ENCODE measurements at regions not wholly inside any gene's neighbourhood (a gene's known extent, or its start where the extent isn't known, plus 50 kb on each side); places are given as distances from the start of the nearest gene placed in this dataset.

DNA sequence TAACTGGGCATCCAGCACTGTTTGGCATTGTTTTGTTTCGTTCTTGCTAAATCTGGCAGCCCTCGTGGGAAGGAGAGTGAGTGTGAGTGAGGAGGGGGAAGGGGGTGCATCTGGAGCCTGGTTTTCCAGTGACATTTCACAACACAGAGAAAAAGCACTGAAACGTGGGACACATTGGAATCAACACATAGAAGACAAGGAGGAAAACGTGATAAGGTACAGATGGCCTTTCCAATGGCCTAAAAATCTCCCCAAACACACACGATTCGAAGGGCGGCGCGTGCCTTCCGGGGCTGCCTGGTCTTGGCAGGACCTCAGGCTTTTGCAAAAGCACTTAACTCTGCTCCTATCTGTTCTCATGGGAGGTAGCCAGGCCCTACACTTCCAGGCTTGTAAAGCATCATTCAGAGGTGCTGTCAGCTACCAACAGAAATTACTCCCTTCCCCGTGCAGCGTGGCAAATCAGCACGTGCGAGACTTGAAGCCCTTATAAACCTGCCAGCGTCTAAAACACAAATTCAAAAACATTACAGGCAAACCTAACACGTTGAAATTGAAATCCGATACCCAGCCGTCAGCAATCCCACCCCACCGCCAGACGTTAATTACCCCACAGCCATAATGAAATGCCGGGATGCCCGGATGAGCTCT is 129.4 kb downstream of the OLFM1 start:
- no peak overlapping the region for H3K4me3 ChIP-seq (ENCODE audit: low read length)
- DNase-seq (ENCODE audit: low read depth, low spot score): no peak

DNA sequence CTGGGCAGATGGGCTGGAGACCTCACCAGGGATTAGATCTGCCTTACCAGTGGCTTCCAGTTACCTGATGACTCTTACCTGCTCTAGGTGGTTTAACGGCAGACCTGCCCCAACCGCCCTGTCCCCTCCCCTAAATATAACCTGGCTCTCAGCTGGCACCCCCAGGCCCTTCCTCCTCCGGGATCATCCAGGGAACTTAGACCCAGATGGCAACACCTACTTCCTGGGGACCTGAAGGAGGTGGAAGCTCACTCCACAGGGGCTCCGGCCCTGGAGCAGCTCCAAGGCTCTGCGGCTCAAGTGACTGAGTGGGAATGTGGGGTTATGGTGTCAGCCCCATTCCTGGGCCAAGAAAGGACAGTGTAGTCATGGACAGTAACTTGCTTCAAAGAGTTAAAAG is 130.4 kb downstream of the OLFM1 start:
- no peak for DNase-seq (ENCODE audit: low read depth, low spot score)
- no peak overlapping the region for H3K4me3 ChIP-seq (ENCODE audit: low read length)

DNA sequence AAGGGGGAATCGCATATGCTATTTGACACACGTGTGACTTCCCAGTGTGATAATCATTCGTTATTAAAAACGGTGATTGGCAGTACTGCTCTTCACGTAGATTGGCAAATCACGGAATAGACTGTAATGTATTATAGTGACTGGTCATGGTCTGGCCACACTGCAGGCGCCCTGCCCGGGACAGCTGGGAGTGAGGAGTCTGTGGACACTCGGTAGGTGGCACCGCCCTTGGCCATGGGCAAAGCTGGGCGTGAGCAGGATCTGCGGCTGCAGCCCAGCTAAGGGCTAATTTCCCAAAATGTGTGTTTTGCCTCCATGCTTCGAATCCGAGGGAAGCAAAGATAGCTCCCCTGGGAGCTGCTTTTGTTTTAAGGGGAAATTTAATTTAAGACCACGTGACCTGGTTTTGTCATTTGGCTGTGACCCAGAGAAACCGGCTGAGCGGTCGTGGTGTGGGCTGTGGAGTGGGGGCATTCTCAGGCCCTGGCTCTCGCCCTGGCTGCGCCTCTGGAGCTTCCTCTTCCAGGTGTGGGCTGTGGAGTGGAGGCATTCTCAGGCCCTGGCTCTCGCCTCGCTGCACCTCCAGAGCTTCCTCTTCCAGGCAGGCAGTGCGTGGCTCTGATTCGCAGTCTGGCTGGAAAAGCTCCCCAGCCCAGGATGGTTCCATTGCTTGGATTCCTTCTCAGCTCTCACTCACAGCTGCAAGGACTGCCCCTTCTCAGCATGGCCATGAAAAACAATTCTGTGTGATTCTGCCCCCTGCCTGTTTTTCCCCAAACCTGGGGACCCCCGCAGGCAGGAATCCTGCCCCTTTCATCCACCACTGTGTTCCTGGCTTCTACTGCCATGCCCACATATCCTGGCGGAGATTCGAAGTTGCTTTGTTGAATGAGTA is 131.1 kb downstream of the OLFM1 start:
- H3K4me3 ChIP-seq (ENCODE audit: low read length): no peak overlapping the region
- DNase-seq (ENCODE audit: low read depth, low spot score): no peak

DNA sequence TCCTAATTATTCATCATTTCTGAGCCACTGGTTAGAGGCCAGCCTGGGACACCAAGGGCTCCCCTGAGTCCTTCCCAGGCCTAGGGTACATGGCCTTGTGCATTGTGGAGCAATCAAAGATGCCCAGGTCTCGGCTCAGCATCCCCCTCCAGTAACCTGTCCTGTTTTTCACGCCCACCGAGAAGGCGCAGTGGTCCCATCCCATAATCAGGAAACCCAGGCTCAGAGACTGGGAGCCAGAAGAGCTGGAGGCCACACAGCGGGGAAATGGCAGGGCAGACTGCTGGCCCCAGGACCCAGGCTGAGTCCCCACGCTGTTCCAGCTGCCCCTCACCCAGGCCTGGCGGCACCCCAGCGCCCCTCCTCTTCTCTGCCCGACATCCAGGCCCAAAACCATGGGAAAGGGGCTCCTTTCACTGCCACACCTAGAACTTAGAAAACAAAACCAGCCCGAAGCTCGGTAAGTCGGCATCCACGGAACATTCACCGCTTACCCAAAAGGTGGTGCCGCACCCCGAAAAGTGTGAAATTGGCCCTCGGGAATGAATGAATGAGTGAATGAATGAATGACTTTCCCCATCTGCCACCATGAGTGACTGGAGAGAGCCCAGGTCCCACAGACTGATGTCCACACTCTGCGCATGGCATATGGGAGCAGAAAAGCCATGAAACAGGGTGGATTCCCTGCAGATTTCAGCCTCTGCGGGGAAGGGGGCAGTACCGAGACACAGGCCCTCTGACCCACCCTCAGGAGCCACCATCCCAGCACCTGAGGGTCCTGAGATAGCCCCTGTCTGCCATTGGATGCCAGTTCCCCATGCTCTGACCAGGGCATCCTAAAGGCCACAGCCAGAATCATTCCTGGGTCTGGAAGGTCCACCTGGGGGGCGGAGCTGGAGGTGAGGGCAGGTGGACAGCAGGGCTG is 132.5 kb downstream of the OLFM1 start:
- no peak for DNase-seq (ENCODE audit: low read depth, low spot score)
- no peak overlapping the region for H3K4me3 ChIP-seq (ENCODE audit: low read length)

DNA sequence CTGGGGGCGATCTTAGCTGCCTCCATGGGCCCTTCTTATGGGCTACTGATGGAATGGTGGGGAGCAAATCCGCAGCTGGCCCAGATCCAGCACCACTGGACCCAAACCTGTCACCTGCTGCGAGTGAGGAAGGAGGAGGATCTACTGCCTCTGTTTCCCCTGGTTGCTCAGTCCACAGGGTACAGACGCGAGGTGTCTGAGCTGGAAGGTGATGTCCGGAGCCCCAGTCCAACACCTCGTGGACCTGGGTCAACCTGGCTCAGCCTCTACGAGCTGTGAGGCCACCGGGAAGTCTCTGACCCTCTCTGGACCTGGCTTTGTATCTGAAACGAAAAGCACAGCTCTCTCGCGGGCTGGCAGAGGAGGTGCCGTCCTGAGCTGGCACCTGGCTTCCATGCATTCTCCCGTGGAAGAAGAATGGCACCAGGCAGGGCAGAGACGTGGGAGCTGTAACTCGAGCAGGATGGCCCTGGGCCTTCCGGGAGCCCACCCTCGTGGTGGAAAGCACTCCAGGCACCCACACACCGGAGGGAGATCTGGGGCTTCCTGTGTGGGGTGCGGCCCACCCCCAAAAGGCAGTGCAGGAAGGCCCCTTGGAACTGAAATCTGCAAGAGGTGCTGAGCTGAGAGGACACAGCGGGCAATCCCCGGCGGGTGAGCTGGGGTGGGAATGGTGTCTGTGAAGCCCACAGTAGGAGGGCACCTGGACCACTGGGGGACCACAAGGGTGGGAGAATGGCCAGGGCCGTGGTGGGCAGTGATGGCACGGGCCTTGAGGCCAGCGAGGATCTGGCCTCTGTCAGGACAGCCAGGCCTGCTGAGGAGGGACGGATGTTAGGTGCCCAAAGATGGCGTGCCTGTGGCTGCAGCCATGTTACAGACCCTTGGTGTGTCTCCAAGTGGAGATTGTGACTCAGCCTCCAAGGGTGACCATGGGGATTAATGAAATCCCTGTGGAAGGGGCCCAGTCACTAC is 133.4 kb downstream of the OLFM1 start:
- H3K4me3 ChIP-seq (ENCODE audit: low read length): no peak overlapping the region
- DNase-seq (ENCODE audit: low read depth, low spot score): no peak

DNA sequence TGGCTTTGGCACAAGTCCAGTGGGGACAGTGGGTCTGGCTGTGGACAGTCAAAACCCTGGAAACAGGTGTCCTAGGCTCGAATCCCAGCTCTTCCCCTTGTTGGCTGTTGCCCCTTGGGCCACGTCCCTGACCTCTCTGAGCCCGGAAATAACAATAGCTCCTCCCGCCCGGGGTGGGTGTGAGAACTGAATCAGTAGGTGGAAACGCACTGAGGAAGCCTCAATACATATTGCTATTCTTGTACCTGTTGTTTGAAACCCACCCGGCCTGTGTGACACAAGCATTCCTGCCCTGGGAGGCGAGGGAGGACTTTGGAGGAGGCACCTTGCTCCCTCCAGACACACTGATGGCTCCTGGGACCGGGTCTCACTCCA is 134.1 kb downstream of the OLFM1 start:
- H3K4me3 ChIP-seq (ENCODE audit: low read length): no peak overlapping the region
- no peak for DNase-seq (ENCODE audit: low read depth, low spot score)

DNA sequence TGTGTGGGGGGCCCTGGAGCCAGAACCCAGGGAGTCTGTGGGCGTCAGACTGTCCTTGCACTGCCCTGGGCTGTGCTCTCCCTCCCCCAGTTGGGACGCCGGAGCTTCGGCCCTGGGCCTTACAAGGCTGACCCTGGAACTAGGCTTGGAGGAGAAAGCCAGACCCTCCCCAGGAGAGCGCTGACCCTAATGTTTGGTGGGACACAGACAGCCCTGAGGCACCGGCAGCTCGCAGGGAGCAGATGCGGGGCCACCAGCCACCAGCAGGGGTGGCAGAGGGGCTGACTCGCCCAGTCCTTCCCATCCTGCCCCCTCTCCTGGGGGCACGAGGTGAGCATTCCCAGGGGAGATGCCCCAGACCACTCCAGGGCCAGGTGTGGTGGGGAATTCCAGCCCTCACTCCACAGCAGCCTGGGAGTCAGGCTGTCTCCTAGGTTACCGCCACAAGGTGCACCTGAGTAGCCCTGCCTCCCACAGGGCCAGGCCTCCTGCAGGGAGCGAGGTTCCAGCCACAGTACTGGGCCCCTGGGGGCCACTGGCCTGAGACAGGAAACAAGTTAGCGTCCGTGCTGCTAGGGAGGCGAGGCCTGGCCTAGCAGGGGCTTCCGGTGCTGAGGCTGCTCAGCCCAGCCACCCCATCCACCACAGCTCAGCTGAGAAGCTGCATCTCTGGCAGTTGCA is 134.6 kb downstream of the OLFM1 start:
- no peak for DNase-seq (ENCODE audit: low read depth, low spot score)

DNA sequence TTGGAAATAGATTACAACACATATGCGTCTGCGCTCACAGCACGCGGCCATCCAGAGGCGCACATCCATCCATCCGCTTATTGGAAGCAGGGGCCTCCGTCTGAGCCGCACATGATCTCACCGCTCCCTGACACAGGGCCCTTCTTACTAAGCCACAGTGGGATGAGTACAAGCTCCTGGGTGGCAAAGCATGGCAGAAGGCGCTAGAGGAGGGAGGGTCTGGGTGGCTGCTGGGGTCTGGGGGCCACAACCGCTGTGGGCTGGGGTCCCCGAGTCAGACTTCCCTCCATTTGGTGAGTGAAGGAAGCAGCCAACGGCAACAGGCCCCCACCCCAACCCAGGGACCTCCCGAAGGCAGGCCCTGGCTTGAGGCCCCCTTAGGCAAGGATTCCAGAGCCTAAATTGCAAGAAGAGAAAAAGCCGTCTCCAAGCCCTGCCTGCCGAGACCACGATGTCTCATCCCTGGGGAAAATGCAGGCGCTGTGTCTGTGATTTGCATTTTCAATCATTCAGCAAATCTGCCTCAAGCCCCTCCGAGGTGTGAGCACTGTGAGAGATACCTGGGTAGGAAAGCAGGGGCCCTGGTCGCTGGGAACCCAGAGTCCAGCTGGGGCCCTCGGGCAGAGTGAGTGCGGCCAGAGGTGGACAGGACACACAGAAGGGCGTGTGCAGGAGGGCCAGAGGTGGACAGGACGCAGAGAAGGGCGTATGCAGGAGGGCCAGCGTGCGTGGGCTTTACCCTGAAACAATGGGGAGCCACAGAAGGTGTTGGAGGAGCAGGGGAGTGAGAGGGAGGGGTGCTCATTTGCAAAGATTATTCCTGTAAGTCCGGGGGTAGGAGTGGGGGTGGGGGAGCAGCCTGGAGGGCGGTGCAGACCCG is 135.7 kb downstream of the OLFM1 start:
- H3K4me3 ChIP-seq (ENCODE audit: low read length): no peak overlapping the region

More for the DNA sequence above, 134.6 kb downstream of the OLFM1 start:
- H3K4me3 ChIP-seq (ENCODE audit: low read length): no peak overlapping the region

DNA sequence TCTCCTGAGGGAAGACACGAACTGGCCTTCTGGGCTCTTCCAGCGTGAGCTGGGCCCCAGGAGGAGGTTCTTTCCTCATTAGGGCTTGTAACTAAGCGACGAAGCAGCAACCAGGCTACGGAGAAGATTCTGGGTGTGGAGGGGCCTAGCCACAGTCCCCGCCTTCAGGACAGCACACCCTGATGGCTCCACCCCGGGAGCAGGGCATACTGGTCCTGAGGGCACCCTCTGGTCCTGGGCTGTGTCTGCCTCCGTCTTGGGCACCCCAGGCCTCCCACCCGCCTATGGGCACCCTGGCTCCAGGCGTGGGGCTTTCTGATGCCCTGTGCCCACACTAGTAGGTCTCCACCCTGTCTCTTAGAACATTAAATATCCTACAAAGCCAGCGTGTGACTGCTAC is 136.4 kb downstream of the OLFM1 start:
- no peak for DNase-seq (ENCODE audit: low read depth, low spot score)
- H3K4me3 ChIP-seq (ENCODE audit: low read length): no peak overlapping the region

More for the DNA sequence above, 135.7 kb downstream of the OLFM1 start:
- no peak for DNase-seq (ENCODE audit: low read depth, low spot score)

DNA sequence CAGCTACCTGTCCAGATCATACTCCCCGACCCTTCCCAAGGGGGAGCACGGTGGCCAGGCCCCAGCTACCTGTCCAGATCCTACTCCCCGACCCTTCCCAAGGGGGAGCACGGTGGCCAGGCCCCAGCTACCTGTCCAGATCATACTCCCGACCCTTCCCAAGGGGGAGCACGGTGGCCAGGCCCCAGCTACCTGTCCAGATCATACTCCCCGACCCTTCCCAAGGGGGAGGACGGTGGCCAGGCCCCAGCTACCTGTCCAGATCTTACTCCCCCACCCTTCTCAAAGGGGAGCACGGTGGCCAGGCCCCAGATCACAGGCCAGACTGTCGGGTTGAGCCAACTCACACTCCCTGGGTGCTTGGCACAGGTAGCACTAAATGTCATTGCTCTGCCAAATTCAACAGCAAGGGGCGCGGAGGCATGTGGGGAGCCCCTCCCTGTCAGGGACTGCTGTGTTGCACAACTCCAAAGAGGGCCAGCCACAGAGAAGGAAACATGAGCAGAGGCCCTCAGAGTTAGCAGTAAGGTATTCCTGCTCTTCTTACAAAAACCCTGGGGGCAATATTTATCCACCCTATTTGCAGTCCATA is 136.9 kb downstream of the OLFM1 start:
- H3K4me3 ChIP-seq (ENCODE audit: low read length): no peak overlapping the region
- DNase-seq (ENCODE audit: low read depth, low spot score): no peak

DNA sequence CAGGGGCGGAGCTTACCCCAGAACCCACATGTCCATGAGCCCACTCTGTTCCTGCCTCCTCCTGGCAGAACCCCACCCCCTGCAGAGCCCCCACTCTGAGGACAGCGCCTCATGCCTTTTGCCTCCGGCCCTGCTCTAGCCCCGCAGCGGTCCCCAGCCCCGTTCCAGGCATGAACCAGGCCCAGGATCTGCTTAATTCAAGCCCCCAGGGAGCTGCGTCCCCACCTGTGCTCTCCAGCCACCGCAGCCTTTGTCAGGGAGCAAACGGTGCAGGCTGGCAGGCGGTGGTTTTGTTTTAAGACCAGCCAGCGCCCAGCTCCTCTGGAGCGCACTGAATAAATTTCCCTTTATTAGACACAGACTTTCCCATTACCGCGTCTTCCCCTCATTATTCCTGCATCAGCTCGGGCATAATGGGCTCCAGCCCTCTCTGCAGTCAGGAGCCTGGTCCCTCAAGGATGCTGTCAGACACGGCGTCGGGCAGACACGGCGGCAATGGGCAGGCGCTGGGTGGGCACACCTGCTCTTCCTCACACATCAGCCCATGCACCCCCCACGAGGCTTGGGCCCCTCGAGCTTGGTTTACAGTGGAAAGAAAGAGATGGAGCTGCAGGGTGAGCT is 137.6 kb downstream of the OLFM1 start:
- H3K4me3 ChIP-seq (ENCODE audit: low read length): no peak overlapping the region
- no peak for DNase-seq (ENCODE audit: low read depth, low spot score)

DNA sequence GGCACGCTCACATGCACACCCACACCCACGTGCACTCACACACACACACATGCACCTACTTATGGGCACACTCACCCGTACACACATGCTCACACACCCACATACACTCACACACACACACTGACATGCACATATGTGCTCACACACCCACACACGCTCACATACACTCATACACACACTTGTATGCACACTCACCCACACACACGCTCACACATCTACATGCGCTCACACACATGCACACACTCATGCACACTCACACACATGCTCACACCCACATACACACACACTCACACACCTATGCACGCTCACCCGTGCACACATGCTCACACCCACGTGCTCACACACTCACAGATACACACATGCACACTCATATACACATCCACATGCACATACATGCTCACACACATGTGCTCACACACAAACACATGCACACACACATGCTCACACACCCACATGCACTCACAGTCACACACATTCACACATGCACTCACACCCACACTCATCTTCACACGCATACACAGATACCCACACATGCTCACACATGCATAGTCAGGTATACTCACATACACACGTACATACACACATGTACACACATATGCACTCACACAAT is 138.3 kb downstream of the OLFM1 start:
- DNase-seq (ENCODE audit: low read depth, low spot score): no peak
- no peak overlapping the region for H3K4me3 ChIP-seq (ENCODE audit: low read length)

DNA sequence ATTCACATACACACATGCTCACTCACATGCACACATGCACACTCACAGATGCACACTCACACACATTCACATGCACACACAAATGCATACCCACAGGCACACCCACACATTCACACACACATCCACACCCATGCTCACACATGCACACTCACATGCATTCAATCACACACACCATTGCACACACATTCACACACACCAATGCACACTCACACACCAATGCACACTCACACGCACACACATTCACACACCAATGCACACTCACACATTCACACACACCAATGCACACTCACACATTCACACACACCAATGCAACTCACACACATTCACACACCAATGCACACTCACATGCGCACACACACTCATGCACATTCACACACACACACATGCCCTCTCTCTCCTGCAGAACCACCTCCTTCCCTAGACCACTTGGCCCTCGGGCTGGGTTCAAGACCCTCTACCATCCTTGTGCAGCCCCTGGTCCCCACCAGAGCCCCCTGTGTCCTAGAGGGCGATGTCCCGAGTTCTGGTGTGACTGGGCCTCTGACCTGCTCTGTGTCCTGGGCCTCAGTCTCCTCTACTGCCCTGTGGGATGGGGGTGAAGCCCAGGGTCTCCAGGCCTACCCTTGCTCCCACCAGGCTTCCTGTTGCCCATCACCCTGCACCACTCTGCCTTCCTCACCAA is 139.0 kb downstream of the OLFM1 start:
- H3K4me3 ChIP-seq (ENCODE audit: low read length): no peak overlapping the region
- no peak for DNase-seq (ENCODE audit: low read depth, low spot score)

DNA sequence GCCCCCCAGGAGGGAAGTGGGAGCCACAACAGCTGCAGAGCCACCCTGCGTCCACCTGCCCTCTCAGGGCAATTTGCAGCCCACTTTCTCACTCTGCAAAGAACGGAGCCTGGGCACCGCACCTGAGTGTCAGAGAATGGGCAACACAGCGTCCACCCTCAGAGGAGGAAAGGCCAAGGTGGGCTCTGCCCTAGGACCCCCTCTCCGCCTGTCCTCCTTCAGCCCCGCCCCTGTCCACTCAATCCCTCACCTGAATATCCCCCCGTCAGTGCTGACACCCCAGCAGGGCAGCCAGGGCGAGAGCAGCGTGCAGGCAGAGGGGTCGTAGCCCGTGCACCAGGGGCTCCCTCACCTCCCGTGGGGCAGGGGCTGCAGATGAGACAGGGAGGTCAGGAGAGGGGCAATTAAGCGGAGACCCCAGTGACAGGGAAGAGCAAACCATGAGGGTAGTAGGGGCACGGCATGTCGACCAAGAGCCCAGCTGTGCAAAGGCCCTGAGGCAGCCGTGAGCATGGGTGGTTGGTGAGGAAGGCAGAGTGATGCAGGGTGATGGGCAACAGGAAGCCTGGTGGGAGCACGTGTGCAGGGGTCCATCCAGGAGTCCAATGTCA is 140.3 kb downstream of the OLFM1 start:
- DNase-seq (ENCODE audit: low read depth, low spot score): no peak
- H3K4me3 ChIP-seq (ENCODE audit: low read length): no peak overlapping the region

DNA sequence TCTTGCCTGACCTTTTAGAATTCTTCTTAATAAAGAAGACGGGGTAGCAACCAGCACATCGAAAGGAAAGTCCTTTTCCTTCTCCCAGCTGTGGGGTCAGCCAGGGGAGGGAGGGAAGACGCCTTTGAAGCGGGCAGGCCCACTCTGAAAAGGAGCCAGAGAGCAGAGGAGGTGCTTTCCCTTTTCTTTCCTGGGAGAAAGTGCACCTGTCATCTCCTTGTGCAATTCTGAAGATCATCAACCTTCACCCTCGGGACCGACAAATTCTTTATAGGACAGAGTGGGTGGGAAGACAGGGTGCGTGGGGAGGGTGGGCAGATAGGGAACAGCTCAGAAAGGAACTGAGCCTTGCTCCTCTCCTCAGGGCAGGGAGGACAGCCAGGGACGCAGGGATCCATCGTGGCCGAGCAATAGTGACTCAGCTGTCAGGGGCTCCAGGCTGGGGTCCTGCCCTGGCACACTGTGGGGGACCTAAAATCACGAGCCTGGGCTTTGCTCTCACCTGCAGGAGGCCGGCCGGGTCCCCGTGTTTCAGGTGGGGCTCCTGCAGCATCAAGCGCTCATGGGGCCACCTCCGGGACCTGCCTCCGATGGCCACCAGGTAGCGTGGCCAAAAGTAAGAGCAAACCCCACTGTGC is 141.0 kb downstream of the OLFM1 start:
- DNase-seq (ENCODE audit: low read depth, low spot score): no peak
- no peak overlapping the region for H3K4me3 ChIP-seq (ENCODE audit: low read length)

All from Jurkat, Clone E6-1 (cell line).